ENCODE measurements at regions not wholly inside any gene's neighbourhood (a gene's known extent, or its start where the extent isn't known, plus 50 kb on each side); places are given as distances from the start of the nearest gene placed in this dataset.

DNA sequence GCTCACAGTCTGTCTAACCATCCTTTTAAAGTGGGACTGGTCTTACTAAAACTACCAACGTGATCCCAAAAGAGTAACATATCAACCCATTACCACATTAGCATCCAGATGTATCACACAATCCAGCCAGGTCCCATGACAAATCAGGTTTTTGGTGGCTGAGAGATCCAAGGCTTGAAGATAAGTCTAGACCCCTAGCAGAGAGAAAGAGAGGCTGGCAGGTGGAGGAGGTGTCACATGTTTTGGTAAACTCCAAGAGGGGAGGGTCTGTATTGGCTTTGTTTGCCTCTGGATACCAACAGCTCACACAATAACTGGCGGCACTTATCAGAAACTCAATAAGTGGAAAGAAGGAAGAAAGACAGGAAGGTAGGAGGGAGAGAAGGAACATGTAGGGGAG lies 357.6 kb downstream of the SS18 start:
- intact Hi-C loops (cut with DNase I): no loop called here

DNA sequence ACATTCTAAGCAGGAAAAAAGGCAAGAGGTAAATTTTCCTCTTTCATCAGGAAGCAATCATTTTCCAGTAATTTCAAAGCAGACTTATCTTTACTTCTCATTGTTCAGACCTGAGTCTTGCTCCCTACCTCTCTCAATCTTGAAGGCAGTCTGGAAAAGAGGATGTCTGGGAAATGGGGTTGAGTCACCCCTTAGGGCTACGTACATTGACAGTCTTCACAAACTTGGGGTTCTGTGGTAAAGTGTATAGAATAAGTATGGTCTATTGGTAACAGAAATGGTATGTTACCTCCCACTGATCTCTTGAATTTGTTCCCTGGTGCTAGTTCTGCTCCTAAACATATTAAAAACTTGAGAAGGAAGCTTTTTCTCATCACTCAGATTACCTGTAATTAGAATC lies 361.3 kb downstream of the SS18 start:
- intact Hi-C loops (cut with DNase I): no loop called here
- Histone ChIP-seq H3K9ac (ENCODE audit: low read depth in 2 of 2, low read length in 2 of 2) (no peak overlapping the region), H3K27me3 (no peaks in the 10 kb centered on the region), H3K27ac (no peak overlapping the region), H3K4me3 (no peak overlapping the region), H3K9me3 (no peaks in the 10 kb centered on the region), H3K36me3 (no peaks in the 10 kb centered on the region), H3K4me1 (no peaks in the 10 kb centered on the region)
- no peak for DNase-seq
- TF ChIP-seq, protein P1, sequence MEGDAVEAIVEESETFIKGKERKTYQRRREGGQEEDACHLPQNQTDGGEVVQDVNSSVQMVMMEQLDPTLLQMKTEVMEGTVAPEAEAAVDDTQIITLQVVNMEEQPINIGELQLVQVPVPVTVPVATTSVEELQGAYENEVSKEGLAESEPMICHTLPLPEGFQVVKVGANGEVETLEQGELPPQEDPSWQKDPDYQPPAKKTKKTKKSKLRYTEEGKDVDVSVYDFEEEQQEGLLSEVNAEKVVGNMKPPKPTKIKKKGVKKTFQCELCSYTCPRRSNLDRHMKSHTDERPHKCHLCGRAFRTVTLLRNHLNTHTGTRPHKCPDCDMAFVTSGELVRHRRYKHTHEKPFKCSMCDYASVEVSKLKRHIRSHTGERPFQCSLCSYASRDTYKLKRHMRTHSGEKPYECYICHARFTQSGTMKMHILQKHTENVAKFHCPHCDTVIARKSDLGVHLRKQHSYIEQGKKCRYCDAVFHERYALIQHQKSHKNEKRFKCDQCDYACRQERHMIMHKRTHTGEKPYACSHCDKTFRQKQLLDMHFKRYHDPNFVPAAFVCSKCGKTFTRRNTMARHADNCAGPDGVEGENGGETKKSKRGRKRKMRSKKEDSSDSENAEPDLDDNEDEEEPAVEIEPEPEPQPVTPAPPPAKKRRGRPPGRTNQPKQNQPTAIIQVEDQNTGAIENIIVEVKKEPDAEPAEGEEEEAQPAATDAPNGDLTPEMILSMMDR (IDR thresholded peaks at IDR 0.05): no peak

More for the DNA sequence above, 357.6 kb downstream of the SS18 start:
- Histone ChIP-seq H3K27ac (no peak overlapping the region), H3K36me3 (no peaks in the 10 kb centered on the region), H3K9me3 (no peaks in the 10 kb centered on the region), H3K27me3 (no peaks in the 10 kb centered on the region), H3K4me3 (no peak overlapping the region), H3K4me1 (no peaks in the 10 kb centered on the region), H3K9ac (ENCODE audit: low read depth in 2 of 2, low read length in 2 of 2) (no peak overlapping the region)
- TF ChIP-seq, protein P1 (IDR thresholded peaks at IDR 0.05): no peak
- DNase-seq: no peak

DNA sequence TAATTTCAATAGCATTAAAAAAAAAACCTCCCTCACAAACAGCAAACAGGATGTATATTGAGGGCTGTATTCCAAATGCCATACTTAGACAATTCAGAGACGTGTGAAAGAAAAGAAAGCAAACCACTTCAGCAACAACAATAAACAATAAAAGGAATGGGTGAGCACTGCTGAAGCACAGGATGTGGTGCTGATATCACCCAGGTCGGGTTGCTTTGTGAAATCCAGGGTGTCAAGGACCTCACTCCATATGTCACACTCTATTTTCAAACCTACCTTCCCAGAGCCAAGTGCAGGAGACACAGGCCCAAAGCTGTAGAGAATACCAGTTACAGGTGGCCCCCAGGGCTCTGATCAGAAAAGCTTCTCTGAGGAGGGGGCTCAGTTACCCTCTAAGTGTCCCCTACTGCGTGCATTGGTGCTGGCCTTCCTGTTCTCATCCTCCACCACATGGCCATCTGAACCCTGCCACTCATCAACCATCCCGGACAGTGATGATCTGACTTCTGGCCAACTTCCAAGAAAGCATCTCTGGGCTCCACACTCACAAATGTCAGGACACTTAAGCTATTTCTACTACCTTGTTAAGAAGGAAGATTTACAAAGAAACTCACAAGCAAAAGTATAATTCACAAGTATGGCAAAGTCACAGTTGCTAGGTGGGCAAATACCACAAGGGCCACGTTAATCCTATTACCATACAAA lies 363.0 kb downstream of the SS18 start:
- no peaks in the 10 kb centered on the region for H3K36me3 ChIP-seq
- TF ChIP-seq, protein P1 (IDR thresholded peaks at IDR 0.05): no peak
- H3K9ac ChIP-seq (ENCODE audit: low read depth in 2 of 2, low read length in 2 of 2): no peak overlapping the region
- no peaks in the 10 kb centered on the region for H3K4me1 ChIP-seq
- no peak overlapping the region for H3K27ac ChIP-seq
- H3K27me3 ChIP-seq: no peaks in the 10 kb centered on the region
- intact Hi-C loops (cut with DNase I): no loop called here
- H3K9me3 ChIP-seq: no peaks in the 10 kb centered on the region
- DNase-seq: no peak
- no peak overlapping the region for H3K4me3 ChIP-seq

DNA sequence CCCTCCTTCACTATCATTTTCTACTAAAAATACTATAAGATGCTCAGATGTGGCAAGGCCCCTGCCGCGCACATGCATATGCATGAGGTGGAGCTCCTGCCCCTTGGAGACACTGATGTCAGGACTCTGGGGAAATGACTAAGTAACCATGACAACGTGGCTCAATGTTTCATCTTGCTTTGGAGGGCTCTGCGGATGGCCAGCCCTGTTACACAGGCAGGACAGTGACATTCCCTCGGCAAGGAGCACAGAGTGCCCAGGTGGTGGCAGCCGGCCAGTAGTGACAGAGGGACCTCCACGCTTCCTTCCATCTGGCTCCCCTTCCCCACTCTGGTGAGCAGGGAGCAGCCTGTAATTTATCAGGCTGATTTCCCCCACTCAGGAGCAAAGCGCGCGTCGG lies 364.1 kb downstream of the SS18 start:
- Histone ChIP-seq H3K4me3 (no peak overlapping the region), H3K9me3 (no peaks in the 10 kb centered on the region), H3K9ac (ENCODE audit: low read depth in 2 of 2, low read length in 2 of 2) (no peak overlapping the region), H3K4me1 (no peaks in the 10 kb centered on the region), H3K27me3 (no peaks in the 10 kb centered on the region), H3K27ac (no peak overlapping the region), H3K36me3 (no peaks in the 10 kb centered on the region)
- TF ChIP-seq, protein P1 (IDR thresholded peaks at IDR 0.05): no peak
- DNase-seq: no peak
- intact Hi-C loops (cut with DNase I): no loop called here

DNA sequence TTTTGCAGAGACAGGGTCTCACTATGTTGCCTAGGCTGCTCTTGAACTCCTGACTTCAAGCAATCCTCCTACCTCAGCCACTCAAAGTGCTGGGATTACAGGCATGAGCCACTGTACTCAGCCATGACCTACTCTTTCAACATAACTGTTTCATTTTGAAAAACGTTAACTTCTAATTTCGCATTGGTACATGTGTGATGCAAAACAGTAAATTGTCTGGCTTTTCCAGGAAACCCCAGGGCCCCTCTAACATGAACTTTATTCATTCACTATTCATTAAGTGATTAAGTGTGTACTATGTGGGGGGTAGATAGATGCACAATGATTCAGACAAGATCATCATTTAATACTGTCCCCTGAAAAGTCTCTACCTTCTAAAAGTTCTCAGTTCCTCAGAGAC lies 364.9 kb downstream of the SS18 start:
- Histone ChIP-seq H3K27ac (no peak overlapping the region), H3K27me3 (no peaks in the 10 kb centered on the region), H3K4me3 (no peak overlapping the region), H3K36me3 (no peaks in the 10 kb centered on the region), H3K9ac (ENCODE audit: low read depth in 2 of 2, low read length in 2 of 2) (no peak overlapping the region), H3K9me3 (no peaks in the 10 kb centered on the region), H3K4me1 (no peaks in the 10 kb centered on the region)
- TF ChIP-seq, protein P1 (IDR thresholded peaks at IDR 0.05): no peak
- intact Hi-C loops (cut with DNase I): no loop called here
- DNase-seq: no peak

Data from colonic mucosa (tissue), 4 donors.